RPMI7951 (cell line): ENCODE measurements at regions not wholly inside any gene's neighbourhood (a gene's known extent, or its start where the extent isn't known, plus 50 kb on each side); places are given as distances from the start of the nearest gene placed in this dataset.
"Not testable (repeated sequence)": the region's sequence is repeated elsewhere in the genome, so short reads cannot be mapped to it uniquely, and the experiment has no call there.

Source experiments
- DNase-seq: peaks from one replicate; pipeline ENCODE4 v3.0.0-alpha.2; 2012; ENCODE audit warnings: low read depth

GRCh38 chr15:47887241-47887800 is 170.0 kb downstream of the SEMA6D start:
- DNase-seq: no peak

- no peak for DNase-seq
Measured at GRCh38 chr15:47888385-47889100, 171.2 kb downstream of the SEMA6D start.

DNA sequence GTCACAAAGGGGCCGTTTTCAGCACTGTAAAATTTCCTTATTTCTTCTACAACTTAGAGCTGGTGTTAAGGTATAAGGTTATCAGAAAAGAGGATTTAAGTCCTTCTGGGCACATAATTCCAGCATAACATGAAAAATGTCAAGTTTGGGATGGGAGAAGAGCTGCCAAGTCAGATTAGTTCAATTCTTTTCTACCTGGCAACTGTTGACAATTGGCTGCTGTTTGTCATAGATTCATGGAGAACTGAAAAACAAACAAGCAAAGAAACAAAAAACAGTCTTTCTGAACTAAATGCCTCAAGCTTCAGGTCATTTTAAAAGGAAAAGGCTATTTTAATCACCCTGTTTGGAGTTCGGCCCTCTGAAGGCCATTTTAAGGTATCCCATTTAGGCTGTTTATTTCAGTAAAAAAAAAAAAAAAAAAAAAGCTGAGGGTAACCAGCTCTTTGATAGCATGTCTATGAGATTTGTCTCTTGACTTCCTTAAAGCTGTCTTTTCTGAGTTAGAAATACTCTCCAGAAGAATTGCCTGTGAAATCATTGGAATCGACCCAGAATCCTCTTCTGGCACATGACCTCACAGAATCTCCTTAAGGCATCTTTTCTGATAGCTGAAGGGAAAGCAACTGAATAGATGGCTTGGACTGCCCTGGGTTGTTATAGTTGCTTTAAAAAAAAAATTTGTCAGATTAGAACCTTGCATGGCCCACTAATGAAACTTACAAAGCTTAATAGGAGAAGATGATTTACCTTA is 173.3 kb downstream of the SEMA6D start:
- no peak for DNase-seq

GRCh38 chr15:47897525-47897924 is 180.2 kb downstream of the SEMA6D start:
- DNase-seq: no peak

- DNase-seq: no peak
Measured at GRCh38 chr15:47900751-47901150, 183.4 kb downstream of the SEMA6D start.

- DNase-seq: no peak
Measured at GRCh38 chr15:47903368-47903767, 186.1 kb downstream of the SEMA6D start.

DNA sequence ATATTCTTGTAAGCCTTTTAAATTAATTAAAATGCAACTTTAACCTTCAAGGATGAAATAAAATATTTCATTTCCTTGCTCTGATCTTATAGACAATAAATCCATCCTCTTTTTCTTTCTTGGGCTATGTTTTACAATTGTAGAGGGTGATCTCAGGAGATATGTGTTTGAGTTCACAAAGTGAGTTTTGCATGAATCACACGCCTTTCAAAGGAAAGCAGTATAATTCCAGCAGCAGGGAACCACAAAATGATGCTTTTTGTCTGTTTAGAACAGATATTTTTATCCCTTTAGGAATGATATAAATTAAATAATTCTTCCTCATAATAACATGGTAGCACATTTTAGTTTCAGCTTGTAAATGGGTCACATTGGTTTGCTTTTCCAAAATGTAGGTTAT is 191.2 kb downstream of the SEMA6D start:
- DNase-seq: no peak

GRCh38 chr15:47908950-47909670 is 191.8 kb downstream of the SEMA6D start:
- peak; percentile 10 for DNase-seq

GRCh38 chr15:47912910-47913309 is 195.6 kb downstream of the SEMA6D start:
- DNase-seq: not testable (repeated sequence)

DNA sequence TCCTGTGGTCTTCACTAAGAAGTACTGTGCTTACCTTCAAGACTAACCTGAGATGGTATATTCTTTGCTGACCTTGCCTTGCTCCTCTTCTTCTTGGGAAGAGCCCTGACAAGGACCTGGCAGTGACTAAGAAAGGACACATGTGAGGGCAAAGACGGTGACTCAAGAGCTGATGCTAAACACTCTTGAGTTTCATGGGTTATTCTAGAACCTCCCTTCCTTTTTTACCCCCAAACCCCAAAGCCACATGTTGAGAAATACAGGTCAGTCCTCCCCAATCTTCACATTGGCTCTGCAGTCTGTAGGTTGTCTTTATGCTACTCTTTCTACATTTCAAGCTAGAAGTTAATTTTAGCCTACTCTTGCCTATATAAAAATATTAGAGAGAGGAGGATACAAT is 200.6 kb downstream of the SEMA6D start:
- no peak for DNase-seq

- no peak for DNase-seq
Measured at GRCh38 chr15:47918877-47919276, 201.6 kb downstream of the SEMA6D start.

- DNase-seq: no peak
Measured at GRCh38 chr15:47924381-47924780, 196.4 kb upstream of the SLC24A5 start.

- DNase-seq: no peak
Measured at GRCh38 chr15:47929138-47929803, 191.5 kb upstream of the SLC24A5 start.

DNA sequence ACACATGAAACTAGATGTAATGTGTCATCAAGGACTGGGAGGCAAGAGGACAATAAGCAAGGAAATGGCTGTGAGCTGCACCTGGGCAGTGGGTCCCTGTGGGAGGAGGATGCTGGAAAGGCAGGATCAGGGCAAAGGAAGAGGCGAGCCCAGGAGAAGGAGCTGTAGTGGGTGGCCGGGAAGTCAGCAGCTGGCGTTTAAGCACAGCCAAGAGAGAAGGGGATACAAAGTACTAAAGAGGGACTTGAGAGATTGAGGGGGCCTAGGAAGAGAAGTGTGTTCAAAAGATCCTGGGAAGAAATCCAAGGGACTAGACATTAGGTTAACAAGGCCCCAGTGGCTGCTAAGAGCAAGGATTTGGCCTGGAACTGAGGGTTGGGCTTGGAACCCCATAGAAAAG is 188.5 kb upstream of the SLC24A5 start:
- no peak for DNase-seq

- DNase-seq: no peak
Measured at GRCh38 chr15:47932951-47933641, 187.7 kb upstream of the SLC24A5 start.

GRCh38 chr15:47933865-47934264 is 186.9 kb upstream of the SLC24A5 start:
- DNase-seq: no peak

GRCh38 chr15:47934342-47934741 is 186.4 kb upstream of the SLC24A5 start:
- DNase-seq: no peak

- no peak for DNase-seq
Measured at GRCh38 chr15:47937834-47938233, 183.0 kb upstream of the SLC24A5 start.

DNA sequence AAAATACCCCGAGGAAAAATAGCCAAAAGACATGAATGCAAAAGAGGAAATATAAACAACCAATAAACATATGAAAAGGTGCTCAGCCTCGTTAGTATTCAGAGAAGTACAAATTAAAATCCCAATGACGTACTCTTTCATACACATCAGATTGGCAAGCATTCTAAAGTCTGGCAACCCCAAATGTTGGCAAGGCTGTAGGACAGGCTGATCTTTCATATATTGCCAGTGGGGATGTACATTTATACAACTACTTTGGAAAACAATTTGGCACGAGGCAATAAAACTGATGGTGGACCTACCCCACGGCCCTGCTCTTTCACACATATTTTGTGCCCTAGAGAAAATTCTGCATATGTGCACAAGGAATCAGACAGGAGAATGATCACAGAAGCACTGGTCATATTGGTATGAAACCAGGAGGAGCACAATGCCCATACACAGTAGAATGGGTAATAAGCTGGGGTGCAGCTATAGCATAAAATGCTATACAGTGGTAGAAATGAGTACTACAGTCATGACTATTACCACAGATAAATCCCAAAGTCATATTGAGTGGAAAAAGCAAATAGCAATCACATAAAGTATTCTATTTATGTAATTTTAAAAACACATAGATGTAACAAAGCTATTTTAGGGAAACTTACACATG is 176.0 kb upstream of the SLC24A5 start:
- DNase-seq: no peak

GRCh38 chr15:47945872-47946650 is 174.7 kb upstream of the SLC24A5 start:
- DNase-seq: no peak
